GM04504 (cell line): ENCODE measurements at regions not wholly inside any gene's neighbourhood (a gene's known extent, or its start where the extent isn't known, plus 50 kb on each side); places are given as distances from the start of the nearest gene placed in this dataset.
"Not testable (repeated sequence)": the region's sequence is repeated elsewhere in the genome, so short reads cannot be mapped to it uniquely, and the experiment has no call there.

Experiments used
- DNase-seq: peaks from one replicate; pipeline ENCODE4 v3.0.0-alpha.2; 2012; ENCODE audit warnings: low read depth

GRCh38 chr11:115663790-115664189, 159.6 kb upstream of the CADM1 start:
- no peak for DNase-seq

GRCh38 chr11:115660030-115660805, 156.0 kb upstream of the CADM1 start:
- no peak for DNase-seq

- DNase-seq: no peak
Measured at GRCh38 chr11:115659061-115659963, 155.1 kb upstream of the CADM1 start.

- no peak for DNase-seq
Measured at GRCh38 chr11:115657586-115657985, 153.4 kb upstream of the CADM1 start.

- no peak for DNase-seq
Measured at GRCh38 chr11:115656669-115657068, 152.5 kb upstream of the CADM1 start.

- no peak for DNase-seq
Measured at GRCh38 chr11:115656041-115656440, 151.8 kb upstream of the CADM1 start.

GRCh38 chr11:115654792-115655191, 150.6 kb upstream of the CADM1 start:
- no peak for DNase-seq

- DNase-seq: no peak
Measured at GRCh38 chr11:115653926-115654325, 149.7 kb upstream of the CADM1 start.

GRCh38 chr11:115653076-115653475, 148.9 kb upstream of the CADM1 start:
- no peak for DNase-seq

GRCh38 chr11:115652496-115652895, 148.3 kb upstream of the CADM1 start:
- no peak for DNase-seq

- no peak for DNase-seq
Measured at GRCh38 chr11:115652094-115652493, 147.9 kb upstream of the CADM1 start.

GRCh38 chr11:115649461-115649860, 145.2 kb upstream of the CADM1 start:
- no peak for DNase-seq

GRCh38 chr11:115645631-115646317, 141.6 kb upstream of the CADM1 start:
- DNase-seq: no peak

- DNase-seq: no peak
Measured at GRCh38 chr11:115644856-115645255, 140.6 kb upstream of the CADM1 start.

GRCh38 chr11:115643549-115644270, 139.5 kb upstream of the CADM1 start:
- DNase-seq: no peak

GRCh38 chr11:115642660-115643059, 138.4 kb upstream of the CADM1 start:
- no peak for DNase-seq

- no peak for DNase-seq
Measured at GRCh38 chr11:115637599-115638241, 133.5 kb upstream of the CADM1 start.

- no peak for DNase-seq
Measured at GRCh38 chr11:115636753-115637527, 132.7 kb upstream of the CADM1 start.

GRCh38 chr11:115633977-115634376, 129.8 kb upstream of the CADM1 start:
- DNase-seq: not testable (repeated sequence)

GRCh38 chr11:115632061-115632460, 127.8 kb upstream of the CADM1 start:
- no peak for DNase-seq

- no peak for DNase-seq
Measured at GRCh38 chr11:115631609-115632008, 127.4 kb upstream of the CADM1 start.
